Heart left ventricle (tissue), 13 donors: ENCODE measurements at regions not wholly inside any gene's neighbourhood (a gene's known extent, or its start where the extent isn't known, plus 50 kb on each side); places are given as distances from the start of the nearest gene placed in this dataset.

ENCODE experiments used
- CTCF ChIP-seq, 12 donors: fragments of 200-600 bp; sonication (generic) in 4 of 12; IDR thresholded peaks; one replicate each; pipeline versions ENCODE4 v1.5.0 to v1.8.0; 2018 to 2022; ENCODE audit warnings: antibody characterized with exemption in 12 of 12, mild to moderate bottlenecking in 5 of 12
- POLR2A ChIP-seq, 2 donors: fragments of 450-650 bp; IDR thresholded peaks; one replicate each; pipeline ENCODE4 v1.6.1; 2017; ENCODE audit warnings: antibody characterized with exemption in 2 of 2, mild to moderate bottlenecking in 2 of 2, moderate library complexity in 2 of 2
- donor health status: ischemic (EF 13 %, LVEDD 7.1; RV severe dilation, severe dysfunction).
- donor health status: DM: no; HTN: yes; CAD: no.
- donor health status: DM: no; HTN: no; CAD: no.
- donor health status: ischemic (EF 25% LVEDD 6.9; RV normal size, moderate dysfunction).
- donor health status: ischemic (EF 25% LVEDD 5.7; RV mildly dilated, moderate dysfunction).
- donor health status: ischemic (EF 35%, LVEDD 5.7; RV mildly dilated, moderate dysfunction).
- donor health status: nonischemic (EF 11% LVEDD 7.7; RV severe dilation, severe dysfunction).
- donor health status: DM: yes; HTN: yes; CAD: no.
- donor health status: PGD.
- donor health status: ischemic (EF 29% LVEDD 5.4; RV normal size, mild dysfunction).
- donor health status: nonischemic (EF 23%, LVEDD 6.1; RV moderate dilation, normal function).

GRCh38 chr7:145497911-145498525 is 618.6 kb upstream of the CNTNAP2 start:
- TF ChIP-seq CTCF (IDR thresholded peaks at IDR 0.05) (no peak), POLR2A (IDR thresholded peaks at IDR 0.05) (no peak)
